ENCODE measurements at regions not wholly inside any gene's neighbourhood (a gene's known extent, or its start where the extent isn't known, plus 50 kb on each side); places are given as distances from the start of the nearest gene placed in this dataset.

DNA sequence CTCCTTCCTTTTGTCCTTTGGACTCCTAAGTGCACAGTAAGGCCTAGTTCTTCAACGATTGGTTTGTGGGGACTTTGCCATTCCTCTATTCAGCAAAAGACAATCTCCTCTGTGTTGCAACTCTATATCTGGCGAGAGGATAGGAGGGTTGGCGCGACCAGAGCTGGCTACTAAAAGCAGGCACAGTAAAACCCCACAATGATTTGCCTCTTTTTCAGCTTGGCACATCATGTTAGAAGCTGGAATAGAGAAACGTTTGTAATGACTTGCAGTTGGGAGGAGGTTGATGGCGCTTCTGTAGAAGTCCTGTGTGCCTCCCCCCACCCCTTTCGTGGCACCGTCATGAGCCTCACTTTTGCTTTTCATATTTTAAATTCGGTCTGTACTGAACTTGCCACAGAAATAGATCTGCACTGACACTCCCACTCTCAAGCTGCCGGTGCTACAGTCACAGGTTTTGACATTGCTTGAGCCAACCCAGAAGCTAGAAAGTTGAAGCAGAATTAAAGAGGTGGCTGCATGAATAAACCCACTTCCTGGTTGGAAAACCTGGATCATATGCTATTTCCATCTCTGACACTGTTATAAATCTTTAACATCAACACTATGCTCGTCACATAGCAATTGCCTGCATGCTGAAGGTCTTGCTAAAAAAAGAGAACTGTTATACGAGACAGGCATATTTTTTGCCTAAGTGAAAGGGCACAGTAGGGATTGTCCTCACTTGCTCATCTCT is 315.3 kb upstream of the PRICKLE1 start:
- no peak for DNase-seq (ENCODE audit: low read depth)
- TF ChIP-seq, protein P1, sequence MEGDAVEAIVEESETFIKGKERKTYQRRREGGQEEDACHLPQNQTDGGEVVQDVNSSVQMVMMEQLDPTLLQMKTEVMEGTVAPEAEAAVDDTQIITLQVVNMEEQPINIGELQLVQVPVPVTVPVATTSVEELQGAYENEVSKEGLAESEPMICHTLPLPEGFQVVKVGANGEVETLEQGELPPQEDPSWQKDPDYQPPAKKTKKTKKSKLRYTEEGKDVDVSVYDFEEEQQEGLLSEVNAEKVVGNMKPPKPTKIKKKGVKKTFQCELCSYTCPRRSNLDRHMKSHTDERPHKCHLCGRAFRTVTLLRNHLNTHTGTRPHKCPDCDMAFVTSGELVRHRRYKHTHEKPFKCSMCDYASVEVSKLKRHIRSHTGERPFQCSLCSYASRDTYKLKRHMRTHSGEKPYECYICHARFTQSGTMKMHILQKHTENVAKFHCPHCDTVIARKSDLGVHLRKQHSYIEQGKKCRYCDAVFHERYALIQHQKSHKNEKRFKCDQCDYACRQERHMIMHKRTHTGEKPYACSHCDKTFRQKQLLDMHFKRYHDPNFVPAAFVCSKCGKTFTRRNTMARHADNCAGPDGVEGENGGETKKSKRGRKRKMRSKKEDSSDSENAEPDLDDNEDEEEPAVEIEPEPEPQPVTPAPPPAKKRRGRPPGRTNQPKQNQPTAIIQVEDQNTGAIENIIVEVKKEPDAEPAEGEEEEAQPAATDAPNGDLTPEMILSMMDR (conservative IDR thresholded peaks at IDR 0.05; ENCODE audit: low read depth, low read length): no peak
- no peak overlapping the region for H3K4me3 ChIP-seq (ENCODE audit: low read depth, low read length)

DNA sequence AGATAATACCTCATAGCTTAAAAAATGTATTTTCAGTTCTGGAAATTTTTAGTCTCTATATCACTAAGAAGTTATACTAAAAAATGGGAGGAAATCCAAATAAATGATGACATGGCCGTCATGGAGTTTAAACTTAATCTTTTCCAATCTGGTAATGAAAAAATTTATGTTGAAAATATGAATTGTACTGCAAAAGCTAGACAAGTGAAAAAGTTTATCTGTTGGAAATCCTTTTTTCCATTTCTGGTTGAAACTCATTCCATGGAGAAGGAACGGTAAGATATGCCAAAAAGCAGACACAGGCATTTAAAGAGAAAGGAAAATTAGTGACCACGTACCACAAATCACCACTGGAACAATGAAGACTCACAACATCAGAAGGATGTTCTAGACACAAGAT is 314.2 kb upstream of the PRICKLE1 start:
- no peak for DNase-seq (ENCODE audit: low read depth)
- TF ChIP-seq, protein P1 (conservative IDR thresholded peaks at IDR 0.05; ENCODE audit: low read depth, low read length): no peak
- H3K4me3 ChIP-seq (ENCODE audit: low read depth, low read length): no peak overlapping the region

DNA sequence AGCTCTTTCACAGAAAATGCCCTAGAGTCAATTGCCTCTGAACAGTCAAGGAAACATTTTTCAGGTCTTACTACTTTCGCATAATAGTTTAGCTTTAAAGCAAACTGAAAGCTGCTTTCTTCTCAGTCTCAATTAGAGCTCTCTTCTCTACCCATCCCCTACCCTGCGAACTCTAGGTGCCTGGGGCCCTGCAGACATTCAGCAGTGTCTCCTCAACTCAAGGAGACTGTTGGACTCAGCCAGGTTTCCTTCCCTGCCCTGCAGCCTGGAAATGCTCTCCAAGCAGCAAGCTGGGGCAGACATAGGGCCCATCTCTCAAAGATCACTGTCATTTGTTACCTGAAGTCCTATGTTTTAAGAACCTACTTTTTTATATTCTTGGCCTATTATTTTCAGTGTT is 312.5 kb upstream of the PRICKLE1 start:
- DNase-seq (ENCODE audit: low read depth): no peak
- no peak overlapping the region for H3K4me3 ChIP-seq (ENCODE audit: low read depth, low read length)
- TF ChIP-seq, protein P1 (conservative IDR thresholded peaks at IDR 0.05; ENCODE audit: low read depth, low read length): no peak

DNA sequence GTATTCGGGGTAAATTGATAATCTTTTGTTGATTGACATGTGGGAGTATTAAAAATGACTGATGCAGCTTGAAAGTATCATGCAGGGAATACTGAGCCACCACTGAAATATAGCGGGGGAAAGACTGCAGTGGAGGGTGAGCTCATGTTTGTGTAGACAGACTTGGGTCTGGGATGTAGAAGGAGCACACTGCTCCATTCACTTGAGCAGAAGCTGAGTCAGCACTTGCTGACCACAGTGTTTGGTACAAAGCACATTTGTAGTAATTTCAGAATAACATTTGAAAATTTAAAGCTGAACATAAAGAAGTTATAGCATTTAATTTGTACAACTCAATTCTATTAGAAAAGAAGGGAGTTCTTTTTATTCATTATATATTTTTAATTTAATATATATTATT is 304.3 kb upstream of the PRICKLE1 start:
- TF ChIP-seq, protein P1 (conservative IDR thresholded peaks at IDR 0.05; ENCODE audit: low read depth, low read length): no peak
- no peak overlapping the region for H3K4me3 ChIP-seq (ENCODE audit: low read depth, low read length)
- no peak for DNase-seq (ENCODE audit: low read depth)

DNA sequence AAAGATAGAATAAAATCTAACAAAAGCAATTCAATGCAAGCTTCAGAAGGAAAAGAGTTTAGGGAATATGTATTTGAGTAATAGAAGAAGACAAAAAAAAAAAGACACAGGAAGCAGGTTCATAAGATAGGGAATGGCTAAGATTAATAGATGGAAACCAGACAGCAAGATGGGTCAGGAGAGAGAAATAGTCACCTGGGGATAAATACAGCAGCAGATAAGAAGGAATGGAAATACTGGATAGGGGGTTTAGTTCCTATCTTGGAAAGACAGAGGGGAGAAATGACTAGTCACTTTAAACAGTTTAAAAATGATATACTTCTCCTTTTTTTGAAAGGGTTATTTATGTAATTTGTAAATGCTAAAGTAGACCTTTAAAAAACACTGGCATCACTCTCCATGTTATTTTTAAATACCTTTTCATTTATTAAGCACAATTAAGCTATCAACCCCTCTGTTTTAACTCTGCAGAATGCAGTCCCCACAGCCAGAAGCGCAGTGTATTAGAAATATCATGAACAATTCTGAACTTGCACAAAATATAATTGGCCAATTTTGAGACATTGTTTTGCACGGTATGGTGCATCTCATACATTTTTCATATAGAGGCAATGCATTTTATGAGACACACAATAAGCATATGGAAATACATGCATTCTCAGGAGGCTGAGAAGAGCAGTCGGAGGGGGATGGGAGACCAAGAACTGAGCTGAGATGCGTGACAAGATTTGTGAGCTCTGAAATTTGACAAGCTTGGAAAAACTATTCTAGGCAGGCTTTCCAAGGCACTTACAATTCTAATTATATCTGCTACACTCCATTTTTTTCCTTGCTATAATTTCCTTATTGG is 303.4 kb upstream of the PRICKLE1 start:
- DNase-seq (ENCODE audit: low read depth): no peak
- no peak overlapping the region for H3K4me3 ChIP-seq (ENCODE audit: low read depth, low read length)
- TF ChIP-seq, protein P1 (conservative IDR thresholded peaks at IDR 0.05; ENCODE audit: low read depth, low read length): no peak

DNA sequence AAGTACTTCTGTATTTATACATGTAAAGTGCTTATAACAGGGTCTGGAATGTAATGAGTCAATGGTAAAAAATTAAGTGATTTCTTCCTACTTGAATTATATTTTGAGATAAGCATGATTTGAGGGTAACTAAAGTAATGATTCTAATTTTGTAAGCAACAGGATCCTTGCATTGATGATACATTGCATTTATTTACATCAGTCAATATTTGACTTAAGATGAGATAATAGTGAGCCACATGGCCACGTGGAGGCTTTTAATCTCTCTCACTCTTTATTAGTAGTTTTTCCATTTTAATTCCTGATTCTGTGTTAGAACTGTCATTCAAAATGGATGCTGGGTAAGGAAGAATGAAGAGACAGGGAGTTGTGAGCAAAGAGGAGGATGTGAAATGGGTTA is 298.1 kb upstream of the PRICKLE1 start:
- TF ChIP-seq, protein P1 (conservative IDR thresholded peaks at IDR 0.05; ENCODE audit: low read depth, low read length): no peak
- no peak overlapping the region for H3K4me3 ChIP-seq (ENCODE audit: low read depth, low read length)
- no peak for DNase-seq (ENCODE audit: low read depth)
